HUDEP-2 (cell line): ENCODE measurements at regions not wholly inside any gene's neighbourhood (a gene's known extent, or its start where the extent isn't known, plus 50 kb on each side); places are given as distances from the start of the nearest gene placed in this dataset.
"Not testable (repeated sequence)": the region's sequence is repeated elsewhere in the genome, so short reads cannot be mapped to it uniquely, and the experiment has no call there.

ENCODE experiments used
- DNase-seq, 76 experiments: peaks; one replicate each; lab custom pipeline; 2025; ENCODE audit not compliant: unreplicated experiment in 76 of 76; lab: John Stamatoyannopoulos, UW

GRCh38 chr4:33696041-33696440 lies 2548.3 kb downstream of the ARAP2 start:
- no peak for DNase-seq

GRCh38 chr4:33696586-33696985 lies 2547.7 kb downstream of the ARAP2 start:
- DNase-seq, result no peak

GRCh38 chr4:33709247-33709646 lies 2535.1 kb downstream of the ARAP2 start:
- no peak for DNase-seq

- DNase-seq, result no peak
Observed at GRCh38 chr4:33711826-33712225, 2532.5 kb downstream of the ARAP2 start.

GRCh38 chr4:33714971-33715370 lies 2529.3 kb downstream of the ARAP2 start:
- DNase-seq, result no peak

- DNase-seq, result no peak
Observed at GRCh38 chr4:33715841-33716395, 2528.4 kb downstream of the ARAP2 start.

- DNase-seq, result no peak
Observed at GRCh38 chr4:33722254-33722653, 2522.1 kb downstream of the ARAP2 start.

GRCh38 chr4:33722800-33723516 lies 2521.4 kb downstream of the ARAP2 start:
- DNase-seq, result no peak

- no peak for DNase-seq
Observed at GRCh38 chr4:33724685-33725084, 2519.6 kb downstream of the ARAP2 start.

GRCh38 chr4:33725861-33726260 lies 2518.5 kb downstream of the ARAP2 start:
- no peak for DNase-seq

- DNase-seq, result no peak
Observed at GRCh38 chr4:33737726-33738125, 2506.6 kb downstream of the ARAP2 start.

- DNase-seq, result no peak
Observed at GRCh38 chr4:33739884-33740632, 2504.3 kb downstream of the ARAP2 start.

GRCh38 chr4:33740871-33741270 lies 2503.4 kb downstream of the ARAP2 start:
- not testable (repeated sequence) for DNase-seq

- no peak for DNase-seq
Observed at GRCh38 chr4:33746979-33747378, 2497.3 kb downstream of the ARAP2 start.

GRCh38 chr4:33751050-33751449 lies 2493.3 kb downstream of the ARAP2 start:
- DNase-seq, result no peak

GRCh38 chr4:33772582-33772981 lies 2471.7 kb downstream of the ARAP2 start:
- DNase-seq, result no peak

- no peak for DNase-seq
Observed at GRCh38 chr4:33780952-33781791, 2463.1 kb downstream of the ARAP2 start.

- no peak for DNase-seq
Observed at GRCh38 chr4:33785843-33786242, 2458.5 kb downstream of the ARAP2 start.

GRCh38 chr4:33802578-33802977 lies 2441.7 kb downstream of the ARAP2 start:
- no peak for DNase-seq

- DNase-seq, result no peak
Observed at GRCh38 chr4:33825685-33826084, 2418.6 kb downstream of the ARAP2 start.

- DNase-seq, result not testable (repeated sequence)
Observed at GRCh38 chr4:33829356-33829755, 2415.0 kb downstream of the ARAP2 start.
